ENCODE measurements at regions not wholly inside any gene's neighbourhood (a gene's known extent, or its start where the extent isn't known, plus 50 kb on each side); places are given as distances from the start of the nearest gene placed in this dataset.

DNA sequence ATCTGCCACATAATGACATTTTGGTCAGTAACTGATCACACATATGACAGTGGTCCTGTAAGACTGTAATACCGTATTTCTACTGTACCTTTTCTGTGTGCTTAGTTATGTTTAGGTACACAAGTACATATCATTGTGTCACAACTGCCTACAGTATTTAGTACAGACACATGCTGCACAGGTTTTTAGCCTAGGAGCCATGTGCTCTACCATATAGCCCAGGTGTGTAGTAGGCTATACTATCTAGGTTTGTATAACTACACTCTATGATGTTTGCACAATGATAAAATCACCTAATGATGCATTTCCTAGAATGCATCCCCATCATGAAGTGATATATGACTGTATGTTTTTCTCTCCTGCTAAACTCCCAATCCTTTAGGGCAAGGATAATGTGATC, 61.2 kb upstream of the MIR17HG start:
- TF ChIP-seq EZH2phosphoT487 (IDR thresholded peaks at IDR 0.05; ENCODE audit: low read depth, severe bottlenecking, unreplicated experiment) (no peak), EZH2 (IDR thresholded peaks at IDR 0.05; ENCODE audit: borderline replicate concordance) (no peak)
- TF ChIP-seq, protein P1, sequence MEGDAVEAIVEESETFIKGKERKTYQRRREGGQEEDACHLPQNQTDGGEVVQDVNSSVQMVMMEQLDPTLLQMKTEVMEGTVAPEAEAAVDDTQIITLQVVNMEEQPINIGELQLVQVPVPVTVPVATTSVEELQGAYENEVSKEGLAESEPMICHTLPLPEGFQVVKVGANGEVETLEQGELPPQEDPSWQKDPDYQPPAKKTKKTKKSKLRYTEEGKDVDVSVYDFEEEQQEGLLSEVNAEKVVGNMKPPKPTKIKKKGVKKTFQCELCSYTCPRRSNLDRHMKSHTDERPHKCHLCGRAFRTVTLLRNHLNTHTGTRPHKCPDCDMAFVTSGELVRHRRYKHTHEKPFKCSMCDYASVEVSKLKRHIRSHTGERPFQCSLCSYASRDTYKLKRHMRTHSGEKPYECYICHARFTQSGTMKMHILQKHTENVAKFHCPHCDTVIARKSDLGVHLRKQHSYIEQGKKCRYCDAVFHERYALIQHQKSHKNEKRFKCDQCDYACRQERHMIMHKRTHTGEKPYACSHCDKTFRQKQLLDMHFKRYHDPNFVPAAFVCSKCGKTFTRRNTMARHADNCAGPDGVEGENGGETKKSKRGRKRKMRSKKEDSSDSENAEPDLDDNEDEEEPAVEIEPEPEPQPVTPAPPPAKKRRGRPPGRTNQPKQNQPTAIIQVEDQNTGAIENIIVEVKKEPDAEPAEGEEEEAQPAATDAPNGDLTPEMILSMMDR (IDR thresholded peaks at IDR 0.05; ENCODE audit: poor library complexity) = no peak
